ENCODE measurements at regions not wholly inside any gene's neighbourhood (a gene's known extent, or its start where the extent isn't known, plus 50 kb on each side); places are given as distances from the start of the nearest gene placed in this dataset.

- TF ChIP-seq POLR2A (IDR thresholded peaks at IDR 0.05) = no peak
- TF ChIP-seq CTCF (IDR thresholded peaks at IDR 0.05 in 4 of 5, conservative IDR thresholded peaks at IDR 0.05 in 1 of 5) = no peak
These were observed 165.6 kb upstream of the CCDC54 start for GRCh38 chr3:107211608-107212007.
